GM19372 (cell line): ENCODE measurements at regions not wholly inside any gene's neighbourhood (a gene's known extent, or its start where the extent isn't known, plus 50 kb on each side); places are given as distances from the start of the nearest gene placed in this dataset.
"Not testable (repeated sequence)": the region's sequence is repeated elsewhere in the genome, so short reads cannot be mapped to it uniquely, and the experiment has no call there.

Experiments used
- ATAC-seq: cut with Tn5 transposase; IDR thresholded peaks from one replicate; pipeline ENCODE4 v1.9.1; 2021; ENCODE audit warnings: mild to moderate bottlenecking, low read depth, moderate library complexity; ENCODE audit not compliant: unreplicated experiment

DNA sequence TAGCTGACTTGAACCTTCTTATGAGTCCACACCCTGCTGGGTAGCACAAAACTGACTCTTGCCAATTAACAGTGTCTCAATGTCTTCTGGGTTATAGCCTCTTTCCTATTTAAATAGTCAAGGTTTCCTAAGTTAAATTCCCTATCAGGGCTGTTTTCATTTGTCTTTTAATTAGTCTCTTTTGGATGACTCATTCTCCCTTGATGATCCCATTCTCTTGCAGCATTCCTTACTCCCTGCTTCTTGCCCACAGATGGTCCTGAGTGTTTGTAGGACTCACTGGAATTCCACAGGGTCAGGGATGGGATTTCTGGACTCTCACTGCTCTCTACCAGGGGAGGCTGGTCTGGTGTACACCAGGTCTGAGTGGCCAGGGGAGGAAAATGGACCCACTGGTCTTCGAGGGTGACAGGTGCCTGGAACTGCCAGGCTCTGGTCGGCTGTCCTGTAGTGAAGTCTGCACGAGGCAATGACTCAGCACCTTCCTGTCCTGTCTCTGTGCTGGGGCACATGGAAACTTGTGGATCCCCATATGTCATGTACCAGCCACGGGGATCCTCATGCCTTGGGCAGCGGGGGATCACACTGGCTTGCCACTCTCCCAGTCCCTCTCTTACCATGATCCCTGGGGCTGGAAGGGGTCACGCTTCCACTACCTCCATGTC, 236.5 kb upstream of the PELI2 start:
- no peak for ATAC-seq

DNA sequence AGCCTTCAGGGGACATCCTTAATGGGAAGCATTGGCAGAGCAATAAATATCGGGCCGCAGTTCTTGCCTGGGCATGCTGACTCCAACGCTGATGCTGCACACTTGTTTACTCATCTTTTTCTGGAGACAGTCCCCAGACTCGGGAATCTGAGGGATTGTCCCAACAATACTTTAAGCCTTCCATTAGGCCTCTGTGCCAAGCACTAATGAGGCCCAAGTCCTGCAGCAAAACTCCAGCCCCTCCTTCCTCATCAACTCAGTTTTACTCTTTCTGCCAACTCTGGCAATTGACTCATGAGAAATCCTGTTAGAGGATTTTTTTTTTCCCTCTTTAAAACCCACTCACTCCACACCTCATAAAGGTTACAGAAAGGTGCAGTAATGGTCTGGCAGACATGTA, 233.4 kb upstream of the PELI2 start:
- no peak for ATAC-seq

DNA sequence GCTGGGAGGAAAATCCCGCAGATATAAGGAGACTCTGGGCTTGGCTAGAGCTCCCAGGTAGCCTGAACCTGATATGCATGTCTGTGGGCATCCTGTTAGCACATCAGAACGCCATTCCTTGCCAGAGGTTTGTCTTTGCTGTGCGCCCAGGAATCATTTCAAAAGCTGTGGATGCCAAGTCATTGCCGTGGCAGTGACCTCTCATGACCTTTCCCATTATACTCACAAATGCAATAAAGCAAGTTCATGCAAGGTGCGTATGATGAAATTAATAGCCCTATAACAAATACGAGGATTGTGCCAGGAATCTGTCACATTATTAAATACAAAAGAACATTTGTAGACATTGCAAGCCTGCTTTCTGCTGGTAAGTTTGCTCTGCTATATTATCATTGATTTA, 229.1 kb upstream of the PELI2 start:
- no peak for ATAC-seq

DNA sequence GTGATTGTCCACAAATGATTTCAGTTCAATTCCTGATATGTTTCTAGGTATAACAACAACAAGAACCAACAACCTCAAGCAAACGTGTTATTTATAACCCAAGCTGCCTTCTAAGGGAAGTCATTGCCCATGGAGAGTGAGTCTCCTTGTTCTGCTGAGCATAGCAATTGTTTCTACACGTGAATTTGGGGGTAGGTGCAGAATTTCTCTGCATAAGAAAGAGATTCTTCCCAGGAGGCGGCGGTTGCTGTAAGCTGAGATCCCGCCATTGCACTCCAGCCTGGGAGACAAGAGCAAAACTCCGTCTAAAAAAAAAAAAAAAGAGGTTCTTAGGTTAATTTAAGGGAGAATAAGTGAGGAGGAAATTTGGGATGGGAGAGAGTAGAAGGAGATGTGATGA, 226.5 kb upstream of the PELI2 start:
- ATAC-seq: no peak

DNA sequence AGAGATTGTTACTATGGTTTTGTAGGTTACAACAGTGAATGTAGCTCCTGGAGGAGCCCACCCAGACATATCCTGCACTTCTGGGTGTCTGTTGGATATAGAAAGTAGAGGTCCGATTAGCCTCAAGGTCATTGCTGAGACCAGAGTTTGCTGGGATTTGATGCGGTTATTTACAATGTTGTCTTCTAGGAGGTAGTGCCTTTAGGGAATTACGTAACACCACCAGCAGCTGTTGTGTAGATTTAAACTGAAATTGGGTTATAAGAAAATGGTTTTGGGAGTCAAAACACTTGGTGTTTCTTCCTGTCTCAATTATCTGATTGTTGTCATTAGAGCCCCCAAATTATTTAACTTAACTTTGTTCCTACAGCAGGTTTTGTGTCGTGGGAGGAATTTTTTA, 225.3 kb upstream of the PELI2 start:
- ATAC-seq: no peak

DNA sequence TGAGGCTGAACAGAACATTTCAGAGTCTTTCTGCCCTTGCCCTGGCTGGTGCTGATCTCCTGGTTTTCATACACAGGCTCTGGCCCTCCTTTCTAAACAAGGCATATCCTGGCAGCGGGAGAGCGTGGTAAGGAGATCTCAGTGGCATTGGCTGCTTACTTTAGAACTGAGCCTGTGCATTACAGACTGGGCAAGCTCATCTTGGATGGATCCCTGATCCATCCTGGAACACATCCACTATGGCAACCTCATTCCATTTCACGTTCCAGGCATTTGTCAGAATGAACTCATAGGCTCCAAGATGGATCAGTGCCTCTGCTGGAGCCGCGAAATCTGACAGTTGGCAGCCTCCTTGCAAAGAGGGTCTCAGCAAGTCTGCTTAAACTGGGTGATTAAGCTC, 224.5 kb upstream of the PELI2 start:
- no peak for ATAC-seq

DNA sequence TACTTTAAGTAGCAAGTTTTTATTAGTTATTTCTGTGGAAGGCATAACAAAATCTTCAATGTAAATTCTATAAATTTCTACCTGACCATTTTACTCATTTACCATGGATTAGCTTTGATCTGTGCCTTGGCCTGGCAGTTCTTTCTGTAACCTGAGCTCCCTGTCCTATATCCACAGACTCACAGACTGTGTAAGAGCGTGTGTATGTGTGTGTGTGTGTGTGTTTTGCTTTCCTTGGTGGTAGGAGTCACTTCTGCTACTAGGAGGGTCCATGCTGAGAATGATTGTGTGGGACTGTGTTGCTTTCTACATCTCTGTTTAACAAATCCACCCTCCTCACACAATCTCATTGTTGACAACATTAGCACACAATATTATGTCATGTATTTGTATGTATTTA, 221.2 kb upstream of the PELI2 start:
- ATAC-seq: no peak

DNA sequence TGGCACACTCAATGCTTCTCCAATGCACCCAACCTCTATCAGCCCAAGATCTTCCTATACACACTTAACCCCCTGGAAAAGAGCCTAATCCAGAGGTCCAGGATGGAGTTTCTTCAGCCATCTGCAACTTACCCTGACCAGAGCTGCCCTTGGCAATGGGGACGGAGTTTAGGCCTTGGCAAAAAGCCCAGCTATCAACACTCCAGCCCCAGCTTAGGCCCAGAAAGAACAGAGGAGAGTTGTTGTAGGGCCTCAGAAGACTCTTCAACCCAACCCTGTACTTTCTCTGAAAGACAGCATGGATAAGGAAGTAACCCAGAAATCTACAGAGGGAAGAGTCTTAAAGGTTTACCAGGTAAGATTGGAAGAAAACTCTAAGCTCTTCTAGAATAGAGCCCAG, 219.3 kb upstream of the PELI2 start:
- ATAC-seq: no peak

DNA sequence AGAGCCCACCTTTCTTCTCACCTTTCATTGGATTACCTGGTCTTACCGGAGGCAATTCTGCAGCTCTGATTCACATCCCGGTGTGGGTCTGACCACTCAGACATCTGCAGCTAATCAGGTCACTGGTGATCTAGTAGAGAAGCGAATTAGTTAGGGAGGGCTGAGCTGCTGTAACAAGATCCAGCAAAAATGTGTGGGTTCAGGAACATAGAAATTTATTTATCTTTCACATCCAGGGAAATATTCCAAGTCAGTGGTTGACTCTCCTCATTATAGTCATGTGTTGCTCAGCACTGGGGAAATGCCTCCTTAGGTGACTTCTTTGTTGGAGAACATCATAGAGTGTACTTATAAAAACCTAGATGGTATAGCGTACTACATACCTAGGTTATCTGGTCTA, 218.7 kb upstream of the PELI2 start:
- no peak for ATAC-seq

DNA sequence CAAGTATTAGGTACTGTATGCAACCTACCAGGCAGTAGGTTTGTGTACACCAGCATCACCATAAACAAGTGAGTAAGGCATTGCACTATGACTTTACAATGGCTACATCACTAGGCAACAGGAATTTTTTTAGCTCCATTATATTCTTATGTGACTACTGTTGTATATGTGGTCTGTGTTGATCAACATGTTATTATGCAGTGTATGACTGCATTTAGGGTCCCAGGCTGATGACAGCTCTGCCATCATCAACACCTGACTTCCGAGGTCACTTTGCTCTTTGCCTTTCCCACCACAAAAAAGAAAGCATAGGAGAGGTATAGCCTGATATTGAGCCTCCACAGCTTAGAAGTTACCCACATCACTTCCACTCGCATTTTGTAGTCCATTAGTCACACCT, 217.5 kb upstream of the PELI2 start:
- ATAC-seq: no peak

DNA sequence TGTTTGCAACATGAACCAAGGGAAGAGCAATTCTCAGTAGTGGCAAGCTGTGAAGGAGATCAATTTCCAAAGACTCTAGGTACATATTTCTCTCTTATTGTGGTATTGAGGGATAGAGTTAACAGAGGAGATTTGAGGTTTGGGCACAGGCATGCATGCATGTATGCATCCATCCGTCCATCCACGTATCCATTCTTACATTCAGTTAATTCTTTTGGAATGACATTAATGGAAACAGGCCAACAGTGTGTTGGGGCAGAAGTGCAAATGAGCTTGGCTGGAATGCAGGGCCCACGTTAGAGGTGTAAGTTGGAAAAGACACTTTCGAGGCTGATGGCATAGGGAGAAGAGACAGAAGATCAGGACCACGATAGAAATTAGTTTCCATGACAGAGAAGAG, 216.9 kb upstream of the PELI2 start:
- ATAC-seq: no peak

DNA sequence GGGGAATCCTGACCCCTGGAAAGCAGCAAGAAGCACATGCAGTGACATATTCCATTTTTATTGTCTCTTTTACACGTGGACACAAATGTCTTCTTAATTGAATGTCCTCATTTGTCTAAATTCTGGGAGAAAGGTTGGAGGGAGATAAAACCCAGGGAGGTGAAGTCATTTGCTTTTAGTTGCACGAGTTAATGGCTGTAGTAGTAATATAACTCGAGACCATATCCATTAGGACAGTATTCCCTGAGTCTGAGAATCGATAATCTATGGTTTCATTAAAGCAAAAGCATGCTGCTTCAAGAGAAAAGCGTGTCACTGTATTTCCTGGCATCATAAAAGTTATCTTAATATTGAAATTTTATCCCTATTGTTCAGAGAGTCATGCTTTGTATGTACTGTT, 216.0 kb upstream of the PELI2 start:
- no peak for ATAC-seq

DNA sequence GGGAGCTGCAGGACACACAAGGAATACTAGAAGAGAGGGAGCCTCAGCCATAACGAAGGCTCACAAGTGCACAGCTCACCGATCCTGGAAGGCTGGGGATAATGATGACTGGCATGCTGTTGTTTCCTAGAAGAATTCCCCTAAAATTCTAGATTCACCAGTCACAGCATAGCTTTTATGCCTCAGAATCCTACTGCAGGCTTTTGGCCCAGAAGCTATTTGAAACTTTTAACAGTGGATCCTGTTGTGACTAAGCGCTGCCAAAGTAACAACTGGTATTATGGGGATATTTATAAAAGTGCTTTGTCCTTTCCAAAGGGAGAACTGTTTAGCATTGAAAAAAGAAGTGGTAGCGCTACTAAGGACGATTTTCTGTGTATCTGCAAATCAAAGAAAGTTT, 214.1 kb upstream of the PELI2 start:
- ATAC-seq: no peak

DNA sequence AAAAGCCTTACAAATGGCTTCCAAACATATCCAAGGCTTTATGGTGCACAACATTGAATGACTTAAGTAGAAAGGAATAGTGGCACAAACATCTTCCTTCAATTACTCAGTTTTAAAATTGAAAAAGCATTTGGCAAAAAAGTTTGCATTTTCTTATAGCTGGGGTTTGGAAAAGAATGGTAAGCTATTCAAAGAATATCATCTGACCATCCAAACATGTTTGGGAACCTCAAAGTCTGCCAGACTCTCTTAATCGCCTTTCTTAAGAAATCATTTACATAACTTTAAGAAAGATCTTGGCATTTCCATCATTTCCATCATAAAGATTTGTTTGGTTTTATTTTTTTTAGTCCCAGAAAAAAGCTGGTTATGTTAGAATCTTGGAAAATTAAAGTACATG, 210.1 kb upstream of the PELI2 start:
- no peak for ATAC-seq

DNA sequence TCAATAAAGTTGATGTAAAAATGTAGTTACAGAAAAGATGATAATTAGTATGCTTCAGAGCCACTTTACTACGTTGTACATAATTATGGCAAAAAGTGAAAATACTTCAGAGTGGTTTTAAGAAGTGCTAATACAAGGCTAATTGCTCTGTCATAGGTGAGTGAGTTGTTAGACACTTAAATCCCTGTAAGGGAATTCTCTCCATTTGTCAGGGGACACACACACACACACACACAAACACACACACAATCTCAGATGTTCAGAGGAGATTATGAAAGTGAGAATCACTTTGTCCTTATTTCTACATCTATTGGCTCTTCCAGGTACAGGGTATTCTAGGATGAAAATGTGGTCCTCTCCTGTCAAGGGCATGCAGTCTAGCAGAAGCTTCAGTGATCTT, 208.3 kb upstream of the PELI2 start:
- no peak for ATAC-seq

DNA sequence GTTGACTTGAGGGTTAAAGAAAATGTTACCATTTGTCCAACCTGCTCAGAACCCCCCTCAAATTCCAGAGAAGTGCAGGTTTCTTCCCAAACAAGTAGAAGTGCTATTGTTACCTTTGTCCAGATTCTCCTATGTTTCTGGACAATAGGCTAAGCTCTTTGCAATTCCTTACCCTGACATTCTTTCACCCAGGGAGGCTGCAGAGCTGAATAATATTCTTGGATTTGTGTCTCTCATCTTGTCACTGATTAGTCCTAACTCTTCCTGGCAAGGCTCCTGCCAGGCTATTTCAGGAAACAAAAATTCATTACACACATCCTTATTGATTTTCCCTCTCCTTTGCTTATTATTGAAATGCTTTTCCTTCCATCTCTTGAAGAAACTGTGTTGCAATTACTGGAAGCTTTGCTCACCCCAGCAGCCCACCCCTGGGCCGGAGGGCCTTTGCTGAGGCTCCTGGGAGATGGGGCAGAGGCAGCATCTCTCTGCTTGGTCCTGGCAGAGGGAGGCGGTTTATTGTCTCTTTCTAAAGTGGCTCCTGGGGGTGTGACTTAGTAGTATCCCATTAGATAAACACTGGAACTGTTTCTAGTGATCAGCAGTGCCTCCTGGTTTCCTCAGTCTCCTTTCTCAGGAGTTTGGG, 207.5 kb upstream of the PELI2 start:
- ATAC-seq: no peak

DNA sequence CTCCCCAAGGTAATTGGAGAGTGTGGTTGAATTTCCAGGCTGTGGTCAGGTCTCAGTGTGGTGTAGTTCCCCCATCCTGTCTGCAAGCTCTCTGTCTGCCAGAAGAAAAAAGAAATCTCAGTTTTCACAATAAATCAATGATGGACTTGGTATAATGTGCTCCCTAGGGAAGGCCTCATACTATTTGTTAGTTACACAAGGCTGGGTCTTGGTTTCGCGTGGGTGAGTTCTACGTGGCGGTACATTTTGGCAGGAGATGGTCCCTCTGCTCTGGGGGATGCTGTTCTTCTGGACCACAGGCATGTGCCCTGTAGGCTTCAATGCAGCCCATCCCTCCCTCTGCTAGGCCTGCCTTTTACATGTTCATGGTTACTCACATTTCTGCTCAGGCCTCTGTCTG, 206.4 kb upstream of the PELI2 start:
- no peak for ATAC-seq

DNA sequence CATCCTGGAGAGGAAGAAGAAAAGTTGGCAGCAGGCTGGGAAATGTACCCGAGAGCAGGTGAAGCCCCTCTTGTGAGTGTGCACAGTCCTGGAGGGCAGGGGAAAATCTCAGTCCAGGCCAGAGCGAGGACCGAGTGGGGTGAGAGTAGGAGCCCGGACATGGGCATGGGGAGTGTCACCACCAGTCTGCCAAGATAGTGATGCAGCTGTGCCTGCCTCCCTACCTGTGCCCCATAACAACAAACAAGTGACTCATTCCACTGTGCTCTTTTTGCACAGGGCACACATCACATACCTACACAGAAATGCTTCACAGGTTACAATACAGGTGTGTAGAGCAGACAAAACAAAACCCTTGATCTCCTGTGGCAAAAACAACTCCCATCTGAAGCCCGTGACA, 205.9 kb upstream of the PELI2 start:
- ATAC-seq: no peak

DNA sequence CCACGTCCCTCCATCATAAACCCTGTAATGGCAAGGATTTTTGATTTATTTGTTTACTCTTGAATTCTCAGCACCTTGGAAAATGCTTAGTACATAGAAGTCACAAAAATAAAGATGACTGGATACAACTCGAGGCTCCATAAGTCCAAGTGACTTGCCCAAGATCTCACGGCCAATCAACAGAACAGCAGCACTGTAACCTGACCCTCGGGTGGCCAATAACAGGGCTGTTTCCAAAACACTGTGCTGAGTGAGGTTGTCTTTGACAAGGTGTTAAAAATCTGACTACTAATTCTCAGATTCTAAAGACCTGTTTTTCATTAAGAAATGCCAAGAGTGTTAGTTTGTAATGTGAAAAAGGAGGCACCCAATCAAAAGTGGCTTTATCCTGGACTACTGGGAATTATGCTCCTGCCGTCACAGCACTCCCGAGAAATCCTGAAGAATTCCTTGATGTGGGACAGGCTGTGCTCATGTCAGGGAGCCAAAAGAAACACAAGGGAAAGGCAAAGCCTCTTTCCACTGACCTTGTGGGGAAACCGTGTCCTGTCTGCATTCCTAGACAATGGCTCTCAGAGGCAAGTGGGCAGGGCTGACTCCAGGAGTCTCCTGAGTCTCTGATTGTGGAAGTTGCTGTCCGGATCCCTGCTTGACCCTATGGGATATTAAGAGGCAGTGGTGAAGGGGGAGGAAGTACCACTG, 204.7 kb upstream of the PELI2 start:
- no peak for ATAC-seq

DNA sequence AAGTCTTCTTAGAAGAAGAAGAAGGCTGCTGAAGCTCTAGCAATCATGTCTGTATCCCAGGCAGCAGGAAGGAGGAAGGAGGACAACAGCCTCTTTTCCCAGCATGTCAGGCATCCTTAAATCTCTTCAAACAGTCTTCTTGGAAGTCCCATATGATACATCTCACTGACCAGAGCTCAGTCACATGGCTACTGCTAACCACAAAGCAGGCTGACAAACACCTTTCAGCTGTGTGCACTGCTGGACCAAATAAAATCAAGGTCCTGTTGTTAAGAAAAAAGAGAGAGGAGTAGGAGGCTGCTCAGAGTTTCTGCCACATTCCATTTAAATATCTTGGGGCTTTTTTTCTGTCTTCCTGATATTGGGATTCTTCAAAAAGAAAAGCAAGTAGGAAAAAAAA, 203.4 kb upstream of the PELI2 start:
- no peak for ATAC-seq

DNA sequence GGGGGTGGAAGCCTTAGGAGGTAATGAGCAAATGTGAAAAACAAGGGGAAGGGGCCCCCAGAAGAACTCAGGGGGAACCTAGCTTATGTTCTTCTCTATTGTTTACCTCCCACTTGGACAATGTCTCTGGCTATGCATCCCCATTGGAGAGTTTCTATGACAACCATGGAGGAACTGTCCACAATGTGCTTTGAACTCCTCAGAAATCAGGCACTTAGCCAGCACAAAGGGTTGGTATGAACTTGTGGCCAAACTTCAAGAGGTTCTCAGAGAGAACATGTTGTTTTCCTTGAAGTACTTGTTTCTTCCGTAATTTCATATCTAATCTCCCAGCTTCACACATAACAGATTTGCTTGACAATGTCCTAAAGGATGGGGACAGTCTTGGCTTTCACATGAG, 202.8 kb upstream of the PELI2 start:
- no peak for ATAC-seq

DNA sequence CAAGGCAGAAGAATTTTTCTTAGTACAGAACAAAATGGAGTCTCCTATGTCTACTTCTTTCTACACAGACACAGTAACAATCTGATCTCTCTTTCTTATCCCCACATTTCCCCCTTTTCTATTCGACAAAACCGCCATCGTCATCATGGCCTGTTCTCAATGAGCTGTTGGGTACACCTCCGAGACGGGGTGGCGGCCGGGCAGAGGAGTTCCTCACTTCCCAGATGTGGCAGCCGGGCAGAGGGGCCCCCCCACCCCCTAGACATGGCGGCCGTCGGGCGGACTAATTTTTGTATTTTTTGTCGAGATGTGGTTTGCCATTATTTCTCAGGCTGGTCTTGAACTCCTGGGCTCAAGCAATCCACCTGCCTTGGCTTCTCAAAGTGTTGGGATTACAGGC, 198.4 kb upstream of the PELI2 start:
- not testable (repeated sequence) for ATAC-seq
